ENCODE measurements at regions not wholly inside any gene's neighbourhood (a gene's known extent, or its start where the extent isn't known, plus 50 kb on each side); places are given as distances from the start of the nearest gene placed in this dataset.

DNA sequence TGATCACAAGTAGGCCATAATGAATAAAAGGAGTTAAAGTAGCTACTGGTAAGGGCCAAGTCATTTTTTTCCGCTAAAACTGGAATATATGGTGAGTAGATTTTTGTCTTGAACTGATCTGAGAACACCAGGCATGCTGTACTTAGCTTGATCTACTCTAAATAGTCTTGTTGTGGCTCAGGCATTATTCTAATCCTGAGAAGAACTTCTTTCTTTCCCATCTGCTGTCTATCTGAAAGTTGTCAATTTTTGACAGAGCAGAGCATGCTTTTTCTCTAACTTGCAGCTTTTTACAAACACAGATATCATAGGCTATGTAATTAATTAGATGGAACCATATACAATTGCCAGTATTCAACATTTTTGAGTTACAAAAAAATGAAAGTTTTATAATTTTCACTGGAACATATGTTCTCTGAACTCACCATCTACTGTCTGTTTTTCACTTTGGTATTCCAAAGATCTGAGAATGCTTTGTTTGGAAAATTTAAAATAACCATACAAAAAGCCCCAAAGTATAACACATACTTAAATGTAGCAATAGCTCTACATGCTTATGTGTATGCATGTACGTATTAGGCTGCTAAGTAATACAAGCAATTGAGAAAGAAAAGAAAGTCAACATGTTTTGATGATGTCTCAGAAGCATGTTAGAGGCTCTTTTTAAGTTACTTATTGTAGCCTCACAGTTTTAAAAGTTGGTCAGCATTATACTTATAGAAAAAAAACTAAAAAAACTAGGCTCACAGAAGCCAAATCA, 542.7 kb upstream of the LUZP2 start:
- no peak for DNase-seq
- H3K4me3 ChIP-seq (ENCODE audit: control insufficient read depth in 1 of 7, extremely low read depth in 1 of 7, insufficient read depth in 4 of 7, low read depth in 2 of 7, low read length in 6 of 7): no peak overlapping the region
- H3K27me3 ChIP-seq (replicated peaks in 2 of 5; ENCODE audit: control insufficient read depth in 4 of 5, insufficient read depth in 5 of 5, low read length in 4 of 5): no peaks in the 10 kb centered on the region
- no peaks in the 10 kb centered on the region for H3K36me3 ChIP-seq (ENCODE audit: control insufficient read depth in 4 of 4, insufficient read depth in 4 of 4, low read length in 3 of 4)
- H3K27ac ChIP-seq (ENCODE audit: insufficient read depth in 1 of 2, low read depth in 1 of 2, low read length in 2 of 2, poor library complexity in 1 of 2, severe bottlenecking in 2 of 2): no peak overlapping the region
- CTCF ChIA-PET: interaction anchor here (1.5 kb wide), 1 partner anchor 8 kb away, joined by 3 read pairs; no protein-coding TSS in a partner anchor
- POLR2A ChIA-PET: interaction anchor here (0.6 kb wide), 1 partner anchor 14 kb away, joined by 3 read pairs; no protein-coding TSS in a partner anchor
- no peaks in the 10 kb centered on the region for H3K9me3 ChIP-seq (ENCODE audit: control extremely low read depth in 1 of 5, control insufficient read depth in 4 of 5, insufficient read depth in 2 of 5, low read depth in 1 of 5, low read length in 4 of 5)
- WGBS (ENCODE audit: insufficient coverage): 100% methylated on average over 1 of the region's 2 CpGs
- no peaks in the 10 kb centered on the region for H3K4me1 ChIP-seq (ENCODE audit: control extremely low read depth in 1 of 4, control insufficient read depth in 4 of 4, insufficient read depth in 4 of 4, low read length in 3 of 4)

DNA sequence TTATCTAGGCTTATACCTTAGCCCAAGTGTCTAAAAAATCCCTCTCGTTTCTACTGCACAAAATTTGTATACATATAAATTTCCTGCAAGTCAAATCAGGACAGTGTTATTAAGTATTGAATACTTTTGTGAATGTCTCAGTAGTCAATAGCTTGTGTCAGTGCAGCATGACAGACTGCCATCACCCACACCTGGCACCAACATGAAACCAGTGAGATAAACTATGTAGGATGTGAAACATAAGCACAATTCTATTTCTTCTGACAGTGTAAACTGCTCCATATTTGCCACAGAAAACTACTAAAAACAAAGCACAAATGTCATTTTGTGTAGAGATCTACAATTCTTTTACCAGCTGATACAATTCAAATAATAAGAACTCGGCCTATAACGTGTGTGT, 542.1 kb upstream of the LUZP2 start:
- CTCF ChIA-PET: interaction anchor here (1.5 kb wide), 1 partner anchor 9 kb away, joined by 3 read pairs; no protein-coding TSS in a partner anchor
- WGBS (ENCODE audit: insufficient coverage): no CpG with 5 or more reads among the region's 3 CpGs

DNA sequence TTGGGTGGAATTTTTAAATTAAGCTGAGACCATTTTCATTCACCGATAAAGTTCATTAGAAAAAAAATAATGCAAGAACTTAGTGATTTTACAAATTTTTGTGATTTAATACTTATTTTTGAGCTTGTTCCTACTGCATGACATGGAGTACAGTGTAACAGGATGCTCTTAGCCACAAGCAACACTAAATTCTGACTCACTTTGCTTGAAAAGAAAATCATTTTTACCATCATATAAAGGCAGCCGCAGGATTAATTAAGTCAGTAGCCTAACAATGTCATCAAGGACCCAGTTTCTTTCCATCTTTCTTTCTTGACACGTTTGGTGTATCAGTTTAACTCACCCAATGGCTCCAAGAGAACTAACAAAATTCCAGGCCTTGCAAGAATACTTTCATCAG, 540.3 kb upstream of the LUZP2 start:
- Histone ChIP-seq H3K36me3 (ENCODE audit: control insufficient read depth in 4 of 4, insufficient read depth in 4 of 4, low read length in 3 of 4) (no peaks in the 10 kb centered on the region), H3K4me3 (ENCODE audit: control insufficient read depth in 1 of 7, extremely low read depth in 1 of 7, insufficient read depth in 4 of 7, low read depth in 2 of 7, low read length in 6 of 7) (no peak overlapping the region), H3K27ac (ENCODE audit: insufficient read depth in 1 of 2, low read depth in 1 of 2, low read length in 2 of 2, poor library complexity in 1 of 2, severe bottlenecking in 2 of 2) (no peak overlapping the region), H3K27me3 (replicated peaks in 2 of 5; ENCODE audit: control insufficient read depth in 4 of 5, insufficient read depth in 5 of 5, low read length in 4 of 5) (no peaks in the 10 kb centered on the region), H3K9me3 (ENCODE audit: control extremely low read depth in 1 of 5, control insufficient read depth in 4 of 5, insufficient read depth in 2 of 5, low read depth in 1 of 5, low read length in 4 of 5) (peaks cover 0 to 1% (median 0%) of the 10 kb centered on the region in 5 experiments), H3K4me1 (ENCODE audit: control extremely low read depth in 1 of 4, control insufficient read depth in 4 of 4, insufficient read depth in 4 of 4, low read length in 3 of 4) (no peaks in the 10 kb centered on the region)
- POLR2A ChIA-PET: no interaction called here
- CTCF ChIA-PET: no interaction called here
- DNase-seq: no peak
- WGBS (ENCODE audit: insufficient coverage): 100% methylated on average over 1 of the region's 3 CpGs

More for the DNA sequence above, 542.1 kb upstream of the LUZP2 start:
- Histone ChIP-seq H3K27me3 (replicated peaks in 2 of 5; ENCODE audit: control insufficient read depth in 4 of 5, insufficient read depth in 5 of 5, low read length in 4 of 5) (no peaks in the 10 kb centered on the region), H3K27ac (ENCODE audit: insufficient read depth in 1 of 2, low read depth in 1 of 2, low read length in 2 of 2, poor library complexity in 1 of 2, severe bottlenecking in 2 of 2) (no peak overlapping the region), H3K4me3 (ENCODE audit: control insufficient read depth in 1 of 7, extremely low read depth in 1 of 7, insufficient read depth in 4 of 7, low read depth in 2 of 7, low read length in 6 of 7) (no peak overlapping the region), H3K36me3 (ENCODE audit: control insufficient read depth in 4 of 4, insufficient read depth in 4 of 4, low read length in 3 of 4) (no peaks in the 10 kb centered on the region), H3K4me1 (ENCODE audit: control extremely low read depth in 1 of 4, control insufficient read depth in 4 of 4, insufficient read depth in 4 of 4, low read length in 3 of 4) (no peaks in the 10 kb centered on the region), H3K9me3 (ENCODE audit: control extremely low read depth in 1 of 5, control insufficient read depth in 4 of 5, insufficient read depth in 2 of 5, low read depth in 1 of 5, low read length in 4 of 5) (no peaks in the 10 kb centered on the region)
- DNase-seq: no peak
- POLR2A ChIA-PET: no interaction called here

DNA sequence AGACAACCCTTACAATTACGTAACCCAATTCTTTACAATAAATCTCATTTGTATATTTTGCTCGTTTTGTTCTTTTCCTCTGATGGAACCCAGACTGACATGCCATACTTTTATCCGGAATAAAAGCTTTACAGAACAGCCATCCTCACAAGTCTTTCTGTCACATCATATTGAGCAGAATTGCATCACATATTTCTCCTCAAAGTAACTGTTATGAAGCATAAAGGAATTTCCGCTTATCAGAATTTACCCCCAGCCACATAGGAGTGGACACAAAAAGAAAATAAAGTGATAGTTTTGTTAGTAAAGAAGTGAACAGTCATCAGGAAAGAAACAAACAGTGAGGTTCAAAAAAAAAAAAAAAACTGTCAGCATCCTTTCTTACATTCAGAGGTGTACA, 539.5 kb upstream of the LUZP2 start:
- peaks cover 0 to 1% (median 0%) of the 10 kb centered on the region in 5 experiments for H3K9me3 ChIP-seq (ENCODE audit: control extremely low read depth in 1 of 5, control insufficient read depth in 4 of 5, insufficient read depth in 2 of 5, low read depth in 1 of 5, low read length in 4 of 5)
- no peaks in the 10 kb centered on the region for H3K36me3 ChIP-seq (ENCODE audit: control insufficient read depth in 4 of 4, insufficient read depth in 4 of 4, low read length in 3 of 4)
- H3K27me3 ChIP-seq (replicated peaks in 2 of 5; ENCODE audit: control insufficient read depth in 4 of 5, insufficient read depth in 5 of 5, low read length in 4 of 5): no peaks in the 10 kb centered on the region
- ChIA-PET POLR2A (interaction anchor here (0.7 kb wide), 1 partner anchor 272 kb away, joined by 5 read pairs; no protein-coding TSS in a partner anchor), CTCF (no interaction called here)
- DNase-seq: no peak
- H3K4me3 ChIP-seq (ENCODE audit: control insufficient read depth in 1 of 7, extremely low read depth in 1 of 7, insufficient read depth in 4 of 7, low read depth in 2 of 7, low read length in 6 of 7): no peak overlapping the region
- H3K27ac ChIP-seq (ENCODE audit: insufficient read depth in 1 of 2, low read depth in 1 of 2, low read length in 2 of 2, poor library complexity in 1 of 2, severe bottlenecking in 2 of 2): no peak overlapping the region
- 93% methylated on average over 2 of the region's 4 CpGs for WGBS (ENCODE audit: insufficient coverage)
- H3K4me1 ChIP-seq (ENCODE audit: control extremely low read depth in 1 of 4, control insufficient read depth in 4 of 4, insufficient read depth in 4 of 4, low read length in 3 of 4): peaks cover 0 to 2% (median 0%) of the 10 kb centered on the region in 4 experiments

DNA sequence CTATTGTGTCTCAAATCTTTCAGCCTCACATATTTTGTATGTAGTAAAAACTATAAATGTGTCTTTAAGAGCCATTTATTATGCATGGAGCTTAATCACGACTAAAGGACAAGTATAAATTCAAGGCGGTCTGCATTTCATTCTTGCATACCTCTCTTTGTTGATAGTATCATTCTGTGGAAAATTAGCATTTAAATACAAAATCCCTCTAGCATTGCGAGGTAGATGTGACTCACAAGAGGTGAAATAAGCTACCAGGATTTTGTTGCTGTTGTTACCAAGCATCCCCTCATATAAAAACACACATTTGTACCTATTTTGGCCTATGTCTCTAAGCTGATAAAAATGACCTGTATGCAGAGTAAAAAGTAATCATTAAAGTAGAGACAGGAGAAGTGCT, 537.4 kb upstream of the LUZP2 start:
- peaks cover 0 to 2% (median 0%) of the 10 kb centered on the region in 4 experiments for H3K4me1 ChIP-seq (ENCODE audit: control extremely low read depth in 1 of 4, control insufficient read depth in 4 of 4, insufficient read depth in 4 of 4, low read length in 3 of 4)
- peaks cover 0 to 1% (median 0%) of the 10 kb centered on the region in 5 experiments for H3K9me3 ChIP-seq (ENCODE audit: control extremely low read depth in 1 of 5, control insufficient read depth in 4 of 5, insufficient read depth in 2 of 5, low read depth in 1 of 5, low read length in 4 of 5)
- no peak overlapping the region for H3K27ac ChIP-seq (ENCODE audit: insufficient read depth in 1 of 2, low read depth in 1 of 2, low read length in 2 of 2, poor library complexity in 1 of 2, severe bottlenecking in 2 of 2)
- H3K36me3 ChIP-seq (ENCODE audit: control insufficient read depth in 4 of 4, insufficient read depth in 4 of 4, low read length in 3 of 4): no peaks in the 10 kb centered on the region
- WGBS (ENCODE audit: insufficient coverage): no CpG with 5 or more reads among the region's 3 CpGs
- POLR2A ChIA-PET: no interaction called here
- no peaks in the 10 kb centered on the region for H3K27me3 ChIP-seq (replicated peaks in 2 of 5; ENCODE audit: control insufficient read depth in 4 of 5, insufficient read depth in 5 of 5, low read length in 4 of 5)
- no peak for DNase-seq
- no peak overlapping the region for H3K4me3 ChIP-seq (ENCODE audit: control insufficient read depth in 1 of 7, extremely low read depth in 1 of 7, insufficient read depth in 4 of 7, low read depth in 2 of 7, low read length in 6 of 7)
- CTCF ChIA-PET: no interaction called here

DNA sequence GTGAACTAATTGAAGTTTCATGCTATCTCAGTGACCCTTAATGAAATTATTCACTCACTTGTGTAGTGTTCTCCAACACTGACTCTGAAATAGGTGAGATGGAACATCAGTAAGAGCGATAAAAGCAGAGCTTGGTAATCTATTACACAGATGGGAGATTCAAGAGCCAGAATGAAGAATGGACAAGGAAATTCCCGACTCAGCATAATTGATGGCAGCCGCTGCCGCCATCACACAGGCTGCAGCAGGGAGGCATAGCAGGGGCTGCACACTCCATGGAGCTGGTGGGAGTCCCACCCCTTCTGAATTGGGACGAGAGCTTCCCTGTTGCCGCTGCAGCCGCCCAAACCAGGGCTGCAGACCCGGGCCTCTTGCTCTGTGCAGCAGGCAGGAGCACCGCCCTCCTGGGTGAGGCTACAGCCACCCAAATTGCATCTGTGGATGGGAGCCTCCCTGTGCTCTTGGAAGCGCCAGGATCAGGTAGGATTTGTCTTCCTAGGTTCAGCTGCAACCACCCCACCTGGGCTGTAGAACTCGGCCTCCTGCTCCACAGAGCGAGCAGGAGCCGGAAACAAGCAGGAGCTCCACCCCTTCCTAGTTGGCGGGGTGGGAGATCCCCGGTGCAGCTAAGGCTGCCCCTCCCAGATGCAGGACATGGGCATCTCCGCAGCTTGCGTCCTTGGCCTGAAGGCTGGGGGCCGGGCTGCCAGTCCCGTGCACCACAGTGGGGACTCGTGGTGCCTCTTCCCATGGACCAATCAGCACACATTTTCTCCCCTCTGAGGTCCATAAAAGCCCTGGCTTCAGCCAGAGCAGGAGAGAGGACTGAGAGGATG, 535.1 kb upstream of the LUZP2 start:
- Histone ChIP-seq H3K9me3 (ENCODE audit: control extremely low read depth in 1 of 5, control insufficient read depth in 4 of 5, insufficient read depth in 2 of 5, low read depth in 1 of 5, low read length in 4 of 5) (peaks cover 0 to 1% (median 0%) of the 10 kb centered on the region in 5 experiments), H3K36me3 (ENCODE audit: control insufficient read depth in 4 of 4, insufficient read depth in 4 of 4, low read length in 3 of 4) (no peaks in the 10 kb centered on the region), H3K4me3 (ENCODE audit: control insufficient read depth in 1 of 7, extremely low read depth in 1 of 7, insufficient read depth in 4 of 7, low read depth in 2 of 7, low read length in 6 of 7) (no peak overlapping the region), H3K27ac (ENCODE audit: insufficient read depth in 1 of 2, low read depth in 1 of 2, low read length in 2 of 2, poor library complexity in 1 of 2, severe bottlenecking in 2 of 2) (no peak overlapping the region), H3K27me3 (replicated peaks in 2 of 5; ENCODE audit: control insufficient read depth in 4 of 5, insufficient read depth in 5 of 5, low read length in 4 of 5) (no peaks in the 10 kb centered on the region), H3K4me1 (ENCODE audit: control extremely low read depth in 1 of 4, control insufficient read depth in 4 of 4, insufficient read depth in 4 of 4, low read length in 3 of 4) (peaks cover 0 to 2% (median 0%) of the 10 kb centered on the region in 4 experiments)
- CTCF ChIA-PET: interaction anchor here (1.1 kb wide), 1 partner anchor 11 kb away, joined by 4 read pairs; no protein-coding TSS in a partner anchor
- POLR2A ChIA-PET: no interaction called here
- no peak for DNase-seq
- 89% methylated on average over 18 of the region's 20 CpGs for WGBS (ENCODE audit: insufficient coverage)

DNA sequence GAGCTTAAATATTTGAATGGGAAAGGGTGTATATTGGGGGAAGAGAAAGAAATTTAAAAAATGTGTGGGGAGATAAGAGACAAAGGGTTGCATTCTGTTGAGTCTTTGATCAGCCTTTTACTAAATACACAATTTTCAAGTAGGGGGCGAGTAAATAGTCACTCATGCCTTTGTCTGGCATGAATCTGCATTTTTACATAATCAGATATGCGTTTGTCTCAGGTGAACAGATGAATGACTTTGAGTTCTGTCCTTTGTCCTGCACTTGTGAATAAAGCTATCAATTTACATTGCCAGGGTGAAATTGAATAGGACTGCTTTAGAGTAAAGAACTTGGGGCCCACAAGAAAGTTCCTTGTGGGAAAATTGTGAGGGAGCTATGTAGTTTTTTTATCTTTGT, 523.6 kb upstream of the LUZP2 start:
- no peak overlapping the region for H3K4me3 ChIP-seq (ENCODE audit: control insufficient read depth in 1 of 7, extremely low read depth in 1 of 7, insufficient read depth in 4 of 7, low read depth in 2 of 7, low read length in 6 of 7)
- 100% methylated on average over 2 of the region's 2 CpGs for WGBS (ENCODE audit: insufficient coverage)
- no peaks in the 10 kb centered on the region for H3K27me3 ChIP-seq (replicated peaks in 2 of 5; ENCODE audit: control insufficient read depth in 4 of 5, insufficient read depth in 5 of 5, low read length in 4 of 5)
- no peak for DNase-seq
- no peak overlapping the region for H3K27ac ChIP-seq (ENCODE audit: insufficient read depth in 1 of 2, low read depth in 1 of 2, low read length in 2 of 2, poor library complexity in 1 of 2, severe bottlenecking in 2 of 2)
- no peaks in the 10 kb centered on the region for H3K36me3 ChIP-seq (ENCODE audit: control insufficient read depth in 4 of 4, insufficient read depth in 4 of 4, low read length in 3 of 4)
- no peaks in the 10 kb centered on the region for H3K4me1 ChIP-seq (ENCODE audit: control extremely low read depth in 1 of 4, control insufficient read depth in 4 of 4, insufficient read depth in 4 of 4, low read length in 3 of 4)
- H3K9me3 ChIP-seq (ENCODE audit: control extremely low read depth in 1 of 5, control insufficient read depth in 4 of 5, insufficient read depth in 2 of 5, low read depth in 1 of 5, low read length in 4 of 5): no peaks in the 10 kb centered on the region
- POLR2A ChIA-PET: no interaction called here
- CTCF ChIA-PET: no interaction called here
